SU-DHL-6 (cell line): ENCODE measurements at regions not wholly inside any gene's neighbourhood (a gene's known extent, or its start where the extent isn't known, plus 50 kb on each side); places are given as distances from the start of the nearest gene placed in this dataset.

ENCODE experiments used
- EZH2phosphoT487 ChIP-seq: fragments of 200-600 bp; sonication (generic), shearing (Covaris generic); conservative IDR thresholded peaks from 2 replicates; pipeline ENCODE4 v1.6.1; 2018; ENCODE audit warnings: mild to moderate bottlenecking, antibody characterized with exemption, low read length, moderate library complexity, mixed read lengths
- TF ChIP-seq, protein P1 (sequence below): fragments of 200-600 bp; sonication (generic); IDR thresholded peaks from one replicate; pipeline ENCODE4 v1.5.1; 2017; ENCODE audit warnings: antibody characterized with exemption, mild to moderate bottlenecking, low read length, moderate library complexity; ENCODE audit not compliant: insufficient read depth, poor library complexity, severe bottlenecking

DNA sequence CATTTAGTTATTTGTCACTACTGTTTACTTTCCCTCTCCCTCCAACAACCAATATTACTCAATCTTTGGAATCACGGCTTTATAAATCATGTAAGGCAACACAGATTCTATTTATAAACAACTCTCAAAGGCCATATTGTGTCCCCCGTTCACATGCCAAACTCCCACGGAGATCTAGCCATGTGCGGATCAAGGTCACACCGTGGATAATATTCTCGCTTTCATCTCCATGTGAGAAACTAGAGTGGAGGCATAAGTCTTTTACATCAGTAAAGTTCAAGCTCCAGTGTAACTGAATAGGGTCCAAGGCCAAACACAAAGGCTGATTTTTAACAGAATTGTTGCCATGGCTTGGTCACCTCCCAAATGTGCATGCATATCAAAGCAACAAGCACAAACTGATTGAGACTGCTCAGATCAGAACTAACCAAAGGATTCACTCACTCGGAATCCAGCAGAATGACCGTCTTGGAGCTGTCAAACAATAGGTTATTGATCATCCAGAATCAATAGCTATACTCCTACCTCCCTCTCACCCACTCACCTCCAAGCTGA lies 569.5 kb upstream of the LRRN3 start:
- TF ChIP-seq, protein P1, sequence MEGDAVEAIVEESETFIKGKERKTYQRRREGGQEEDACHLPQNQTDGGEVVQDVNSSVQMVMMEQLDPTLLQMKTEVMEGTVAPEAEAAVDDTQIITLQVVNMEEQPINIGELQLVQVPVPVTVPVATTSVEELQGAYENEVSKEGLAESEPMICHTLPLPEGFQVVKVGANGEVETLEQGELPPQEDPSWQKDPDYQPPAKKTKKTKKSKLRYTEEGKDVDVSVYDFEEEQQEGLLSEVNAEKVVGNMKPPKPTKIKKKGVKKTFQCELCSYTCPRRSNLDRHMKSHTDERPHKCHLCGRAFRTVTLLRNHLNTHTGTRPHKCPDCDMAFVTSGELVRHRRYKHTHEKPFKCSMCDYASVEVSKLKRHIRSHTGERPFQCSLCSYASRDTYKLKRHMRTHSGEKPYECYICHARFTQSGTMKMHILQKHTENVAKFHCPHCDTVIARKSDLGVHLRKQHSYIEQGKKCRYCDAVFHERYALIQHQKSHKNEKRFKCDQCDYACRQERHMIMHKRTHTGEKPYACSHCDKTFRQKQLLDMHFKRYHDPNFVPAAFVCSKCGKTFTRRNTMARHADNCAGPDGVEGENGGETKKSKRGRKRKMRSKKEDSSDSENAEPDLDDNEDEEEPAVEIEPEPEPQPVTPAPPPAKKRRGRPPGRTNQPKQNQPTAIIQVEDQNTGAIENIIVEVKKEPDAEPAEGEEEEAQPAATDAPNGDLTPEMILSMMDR = no peak
- TF ChIP-seq EZH2phosphoT487 = no peak
